ENCODE measurements at regions not wholly inside any gene's neighbourhood (a gene's known extent, or its start where the extent isn't known, plus 50 kb on each side); places are given as distances from the start of the nearest gene placed in this dataset.

- no peak for TF ChIP-seq CTCF (conservative IDR thresholded peaks at IDR 0.05; ENCODE audit: low read length)
- no peak for TF ChIP-seq EZH2phosphoT487 (IDR thresholded peaks at IDR 0.05; ENCODE audit: borderline replicate concordance, low read depth, low read length)
Observed at GRCh38 chr7:153951316-153951715, 100.9 kb upstream of the DPP6 start.
